GM23338 (cell line): ENCODE measurements at regions not wholly inside any gene's neighbourhood (a gene's known extent, or its start where the extent isn't known, plus 50 kb on each side); places are given as distances from the start of the nearest gene placed in this dataset.

ENCODE experiments used
- ATAC-seq: fragments of 200-7000 bp; cut with Tn5 transposase; 3 replicates; pipeline ENCODE4 v1.9.1; 2020
- DNase-seq: peaks from one replicate; pipeline ENCODE4 v3.0.0-alpha.2; 2015; ENCODE audit warnings: low spot score
- H2AFZ ChIP-seq: fragments of 200-600 bp; sonication (generic); 2 replicates; pipeline ENCODE4 v1.8.0; 2016; ENCODE audit warnings: antibody characterized with exemption, mild to moderate bottlenecking, moderate library complexity
- H3F3A ChIP-seq: fragments of 200-600 bp; sonication (generic); replicated peaks from 2 replicates; pipeline ENCODE4 v1.8.0; 2017; ENCODE audit warnings: antibody characterized with exemption, mixed run types, low read depth
- H3K27ac ChIP-seq: fragments of 200-600 bp; sonication (generic); 2 replicates; pipeline ENCODE4 v1.6.1; 2016; ENCODE audit warnings: low read depth
- H3K27me3 ChIP-seq: fragments of 200-600 bp; sonication (generic); 2 replicates; pipeline ENCODE4 v1.8.0; 2016; ENCODE audit warnings: mild to moderate bottlenecking, mixed run types, moderate library complexity; ENCODE audit not compliant: insufficient read depth
- H3K36me3 ChIP-seq: fragments of 200-600 bp; sonication (generic); 2 replicates; pipeline ENCODE4 v1.8.0; 2016; ENCODE audit warnings: mild to moderate bottlenecking; ENCODE audit not compliant: insufficient read depth
- H3K4me1 ChIP-seq: fragments of 200-600 bp; sonication (generic); 2 replicates; pipeline ENCODE4 v1.8.0; 2016; ENCODE audit warnings: mild to moderate bottlenecking, moderate library complexity; ENCODE audit not compliant: insufficient read depth
- H3K4me2 ChIP-seq: fragments of 200-600 bp; sonication (generic); 2 replicates; pipeline ENCODE4 v1.7.1; 2017; ENCODE audit warnings: mixed run types
- H3K4me3 ChIP-seq: fragments of 200-600 bp; sonication (generic); 2 replicates; pipeline ENCODE4 v1.6.1; 2016; ENCODE audit warnings: mixed run types
- H3K79me2 ChIP-seq: fragments of 200-600 bp; sonication (generic); replicated peaks from 2 replicates; pipeline ENCODE4 v1.8.0; 2017; ENCODE audit warnings: mild to moderate bottlenecking; ENCODE audit not compliant: insufficient read depth
- H3K9me2 ChIP-seq: fragments of 200-600 bp; sonication (generic); 2 replicates; pipeline ENCODE4 v1.8.0; 2017; ENCODE audit not compliant: insufficient read depth
- H4K20me1 ChIP-seq: fragments of 200-600 bp; sonication (generic); replicated peaks from 2 replicates; pipeline ENCODE4 v1.8.0; 2017; ENCODE audit warnings: mild to moderate bottlenecking; ENCODE audit not compliant: insufficient read depth
- H3K27ac Mint-ChIP-seq: 2 replicates; pipeline ENCODE4 v1.8.0; 2020; ENCODE audit warnings: inconsistent platforms, mild to moderate bottlenecking, moderate library complexity, mixed read lengths
- H3K27me3 Mint-ChIP-seq: 3 replicates; pipeline ENCODE4 v1.8.0; 2022; ENCODE audit warnings: low read depth, mild to moderate bottlenecking, moderate library complexity, mixed read lengths, inconsistent platforms; ENCODE audit not compliant: insufficient read depth, poor library complexity
- H3K36me3 Mint-ChIP-seq: 3 replicates; pipeline ENCODE4 v1.8.0; 2021; ENCODE audit warnings: low read depth, mild to moderate bottlenecking, inconsistent platforms, moderate library complexity, mixed read lengths
- H3K4me1 Mint-ChIP-seq: 3 replicates; pipeline ENCODE4 v1.8.0; 2020; ENCODE audit warnings: mild to moderate bottlenecking, inconsistent platforms, mixed read lengths
- H3K4me3 Mint-ChIP-seq: 3 replicates; pipeline ENCODE4 v1.8.0; 2021; ENCODE audit warnings: moderate library complexity, mild to moderate bottlenecking, inconsistent platforms, mixed read lengths
- H3K9me3 Mint-ChIP-seq: 3 replicates; pipeline ENCODE4 v1.8.0; 2020; ENCODE audit warnings: moderate library complexity, mild to moderate bottlenecking, inconsistent platforms, mixed read lengths
- CREB1 ChIP-seq: fragments of 250-450 bp; sonication (Bioruptor Pico); IDR thresholded peaks from 2 replicates; pipeline ENCODE4 v1.5.0; 2020; ENCODE audit warnings: low read depth, mild to moderate bottlenecking, moderate library complexity
- CTCF ChIP-seq, 2 experiments: fragments of 200-600 bp in 1 of 2; sonication (generic) in 1 of 2; conservative IDR thresholded peaks; 2 replicates each; pipeline versions ENCODE4 v1.5.1 to v1.6.1; 2016 to 2017; ENCODE audit warnings: antibody characterized with exemption in 2 of 2, low read depth in 2 of 2, mild to moderate bottlenecking in 2 of 2, moderate library complexity in 1 of 2
- ETS1 ChIP-seq: IDR thresholded peaks from 2 replicates; pipeline ENCODE4 v1.6.1; 2016; ENCODE audit warnings: antibody characterized with exemption
- EZH2 ChIP-seq: fragments of 200-600 bp; sonication (generic); IDR thresholded peaks from one replicate; pipeline ENCODE4 v1.8.0; 2017; ENCODE audit warnings: antibody characterized with exemption, mild to moderate bottlenecking, low read depth; ENCODE audit not compliant: unreplicated experiment
- EZH2phosphoT487 ChIP-seq: fragments of 200-600 bp; sonication (generic); IDR thresholded peaks from one replicate; pipeline ENCODE4 v1.8.1; 2018; ENCODE audit warnings: antibody characterized with exemption; ENCODE audit not compliant: unreplicated experiment
- JUNB ChIP-seq: IDR thresholded peaks from one replicate; pipeline ENCODE4 v1.6.1; 2016; ENCODE audit warnings: antibody characterized with exemption; ENCODE audit not compliant: unreplicated experiment
- NANOG ChIP-seq: IDR thresholded peaks from 2 replicates; pipeline ENCODE4 v1.6.1; 2016; ENCODE audit warnings: antibody characterized with exemption, borderline replicate concordance
- POLR2AphosphoS5 ChIP-seq: IDR thresholded peaks from 2 replicates; pipeline ENCODE4 v1.6.1; 2016; ENCODE audit warnings: antibody characterized with exemption, low read depth
- REST ChIP-seq: IDR thresholded peaks from one replicate; pipeline ENCODE4 v1.6.1; 2018; ENCODE audit warnings: antibody characterized with exemption; ENCODE audit not compliant: unreplicated experiment
- STAT1 ChIP-seq: IDR thresholded peaks from one replicate; pipeline ENCODE4 v1.6.1; 2016; ENCODE audit warnings: antibody characterized with exemption; ENCODE audit not compliant: unreplicated experiment
- ZNF114 ChIP-seq: fragments of 250-450 bp; sonication (Bioruptor Pico); IDR thresholded peaks from 2 replicates; pipeline ENCODE4 v1.5.0; 2020; ENCODE audit warnings: mild to moderate bottlenecking, moderate library complexity
- ZNF462 ChIP-seq: fragments of 250-450 bp; sonication (Bioruptor Pico); IDR thresholded peaks from 2 replicates; pipeline ENCODE4 v1.5.0; 2020; ENCODE audit warnings: mild to moderate bottlenecking, moderate library complexity

DNA sequence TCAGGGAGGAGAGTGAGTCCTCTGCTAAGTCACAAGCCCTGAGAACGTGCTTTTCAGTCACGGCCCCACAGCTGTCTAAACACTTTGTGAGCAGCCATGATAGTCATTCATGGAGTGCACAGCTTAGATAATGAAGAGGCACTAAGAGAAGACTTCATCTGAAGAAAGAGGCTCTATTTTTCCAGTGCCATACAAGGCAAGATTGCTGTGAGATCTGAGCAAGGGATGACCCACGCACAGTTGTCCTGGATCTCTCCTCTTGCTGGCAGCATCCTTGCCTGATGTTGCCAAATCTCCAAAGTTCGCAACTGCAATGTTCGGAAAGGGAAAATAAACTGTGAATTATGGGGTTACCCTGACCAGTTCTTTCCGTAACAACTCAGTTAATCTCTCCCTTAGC is 418.7 kb downstream of the MEIS1 start (continued):
- TF ChIP-seq CREB1 (CRISPR knock-in tag) (no peak), EZH2phosphoT487 (no peak), ZNF114 (CRISPR knock-in tag) (no peak), ETS1 (no peak)

DNA sequence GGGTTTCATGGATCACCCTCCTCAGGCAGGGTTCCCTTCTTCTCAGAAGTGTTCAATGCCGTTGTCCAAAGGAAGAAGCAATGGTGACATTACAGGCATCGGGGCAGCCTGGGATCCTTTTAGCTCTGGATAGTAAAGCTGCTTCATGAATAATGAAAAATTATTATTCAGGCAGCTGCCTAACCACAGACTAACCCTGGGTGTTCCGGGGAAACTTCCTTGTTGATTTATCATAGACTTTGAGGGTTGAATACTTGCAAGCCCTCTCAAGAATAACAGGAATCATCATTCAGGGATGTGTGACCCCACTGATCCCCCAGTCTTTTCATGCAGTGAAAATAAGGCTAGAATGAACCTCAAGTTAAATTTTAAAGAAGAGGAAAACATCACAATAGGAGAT is 419.4 kb downstream of the MEIS1 start:
- Mint-ChIP-seq H3K9me3 (no peaks in the 10 kb centered on the region; the same call in 2 of the 3 replicates), H3K4me3 (no peak overlapping the region), H3K36me3 (no peaks in the 10 kb centered on the region), H3K27me3 (no peaks in the 10 kb centered on the region), H3K4me1 (peaks cover 5% of the 10 kb centered on the region; the same call in 2 of the 3 replicates), H3K27ac (no peak overlapping the region)
- Histone ChIP-seq H3K4me3 (no peak overlapping the region), H3K9me2 (no peaks in the 10 kb centered on the region), H3K4me2 (no peak overlapping the region), H4K20me1 (no peaks in the 10 kb centered on the region), H3K27me3 (no peaks in the 10 kb centered on the region), H3K79me2 (no peaks in the 10 kb centered on the region), H3F3A (no peaks in the 10 kb centered on the region), H3K36me3 (no peaks in the 10 kb centered on the region), H2AFZ (no peak overlapping the region), H3K27ac (no peak overlapping the region), H3K4me1 (no peaks in the 10 kb centered on the region)
- DNase-seq (no peak), ATAC-seq (no peak)
- no peak for TF ChIP-seq CREB1 (CRISPR knock-in tag)
- TF ChIP-seq STAT1, result no peak
- TF ChIP-seq CTCF (conservative IDR thresholded peaks at IDR 0.05; ENCODE audit: low read depth in 2 of 2), result no peak
- no peak for TF ChIP-seq EZH2phosphoT487
- no peak for TF ChIP-seq REST
- TF ChIP-seq ETS1, result no peak
- TF ChIP-seq ZNF114 (CRISPR knock-in tag), result no peak
- no peak for TF ChIP-seq POLR2AphosphoS5
- TF ChIP-seq JUNB, result no peak
- TF ChIP-seq EZH2, result no peak
- no peak for TF ChIP-seq ZNF462 (CRISPR knock-in tag)
- TF ChIP-seq NANOG, result no peak
